Thyroid gland (tissue), 4 donors: ENCODE measurements at regions not wholly inside any gene's neighbourhood (a gene's known extent, or its start where the extent isn't known, plus 50 kb on each side); places are given as distances from the start of the nearest gene placed in this dataset.

Experiments used
- POLR2A ChIP-seq, 2 donors: fragments of 450-650 bp; IDR thresholded peaks; one replicate each; pipeline ENCODE4 v1.6.1; 2017; ENCODE audit warnings: antibody characterized with exemption in 2 of 2, mild to moderate bottlenecking in 2 of 2, moderate library complexity in 1 of 2
- TF ChIP-seq, protein P1 (sequence below), 6 experiments: fragments of 200-600 bp in 3 of 6; fragments of 450-650 bp in 3 of 6; sonication (generic) in 3 of 6; IDR thresholded peaks; one replicate each; pipeline ENCODE4 v1.5.1; 2016 to 2019; ENCODE audit warnings: antibody characterized with exemption in 6 of 6, mild to moderate bottlenecking in 2 of 6, inconsistent platforms in 1 of 6, moderate library complexity in 1 of 6

DNA sequence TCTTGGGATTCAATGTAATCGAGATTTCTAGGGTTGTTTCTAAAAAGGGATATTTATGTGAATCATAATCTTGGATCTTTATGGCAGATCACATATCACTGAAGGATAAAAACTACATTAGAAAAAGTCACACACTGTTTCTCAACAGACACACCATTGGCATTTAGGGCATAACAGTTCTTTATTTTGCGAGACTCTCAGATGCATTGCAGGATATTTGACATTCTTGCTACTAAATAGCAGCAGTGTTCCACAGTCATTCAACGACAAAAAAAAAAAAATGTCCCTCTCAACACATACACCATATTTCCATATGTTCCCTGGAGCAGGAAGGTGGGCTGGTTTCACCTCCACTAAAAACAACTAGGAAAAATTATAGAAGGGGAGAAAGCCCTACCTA, 243.4 kb upstream of the PCDH18 start:
- TF ChIP-seq, protein P1, sequence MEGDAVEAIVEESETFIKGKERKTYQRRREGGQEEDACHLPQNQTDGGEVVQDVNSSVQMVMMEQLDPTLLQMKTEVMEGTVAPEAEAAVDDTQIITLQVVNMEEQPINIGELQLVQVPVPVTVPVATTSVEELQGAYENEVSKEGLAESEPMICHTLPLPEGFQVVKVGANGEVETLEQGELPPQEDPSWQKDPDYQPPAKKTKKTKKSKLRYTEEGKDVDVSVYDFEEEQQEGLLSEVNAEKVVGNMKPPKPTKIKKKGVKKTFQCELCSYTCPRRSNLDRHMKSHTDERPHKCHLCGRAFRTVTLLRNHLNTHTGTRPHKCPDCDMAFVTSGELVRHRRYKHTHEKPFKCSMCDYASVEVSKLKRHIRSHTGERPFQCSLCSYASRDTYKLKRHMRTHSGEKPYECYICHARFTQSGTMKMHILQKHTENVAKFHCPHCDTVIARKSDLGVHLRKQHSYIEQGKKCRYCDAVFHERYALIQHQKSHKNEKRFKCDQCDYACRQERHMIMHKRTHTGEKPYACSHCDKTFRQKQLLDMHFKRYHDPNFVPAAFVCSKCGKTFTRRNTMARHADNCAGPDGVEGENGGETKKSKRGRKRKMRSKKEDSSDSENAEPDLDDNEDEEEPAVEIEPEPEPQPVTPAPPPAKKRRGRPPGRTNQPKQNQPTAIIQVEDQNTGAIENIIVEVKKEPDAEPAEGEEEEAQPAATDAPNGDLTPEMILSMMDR (IDR thresholded peaks at IDR 0.05), result no peak
- TF ChIP-seq POLR2A (IDR thresholded peaks at IDR 0.05), result no peak
